Lower leg skin (tissue), 4 donors: ENCODE measurements at regions not wholly inside any gene's neighbourhood (a gene's known extent, or its start where the extent isn't known, plus 50 kb on each side); places are given as distances from the start of the nearest gene placed in this dataset.

Experiments
- DNase-seq, 2 donors: peaks; one replicate each; pipeline ENCODE4 v3.0.0-alpha.2; 2019; ENCODE audit warnings: low spot score in 2 of 2
- H3K4me3 ChIP-seq: fragments of 200-600 bp; sonication (generic); 2 replicates; pipeline ENCODE4 v1.5.1; 2017; ENCODE audit warnings: mild to moderate bottlenecking, low read depth; ENCODE audit not compliant: poor library complexity, severe bottlenecking
- CTCF ChIP-seq, 3 donors: fragments of 450-650 bp; IDR thresholded peaks; one replicate each; pipeline ENCODE4 v1.5.1; 2016; ENCODE audit warnings: antibody characterized with exemption in 3 of 3, mild to moderate bottlenecking in 3 of 3, moderate library complexity in 2 of 3
- POLR2A ChIP-seq, 2 donors: fragments of 450-650 bp; IDR thresholded peaks; one replicate each; pipeline ENCODE4 v1.6.1; 2016 to 2017; ENCODE audit warnings: antibody characterized with exemption in 2 of 2, mild to moderate bottlenecking in 1 of 2, moderate library complexity in 1 of 2
- WGBS, 2 donors: methylation state at CpG; one replicate each; pipeline ENCODE4 v1.1.5; 2018; 5-methylcytosine and 5-hydroxymethylcytosine counted together
- intact Hi-C: fragments of 100-400 bp; cut with DNase I; formaldehyde crosslinking; loops from one replicate; pipeline ENCODE4 v1.15.0; 2023; ENCODE audit warnings: low total_unique reads

DNA sequence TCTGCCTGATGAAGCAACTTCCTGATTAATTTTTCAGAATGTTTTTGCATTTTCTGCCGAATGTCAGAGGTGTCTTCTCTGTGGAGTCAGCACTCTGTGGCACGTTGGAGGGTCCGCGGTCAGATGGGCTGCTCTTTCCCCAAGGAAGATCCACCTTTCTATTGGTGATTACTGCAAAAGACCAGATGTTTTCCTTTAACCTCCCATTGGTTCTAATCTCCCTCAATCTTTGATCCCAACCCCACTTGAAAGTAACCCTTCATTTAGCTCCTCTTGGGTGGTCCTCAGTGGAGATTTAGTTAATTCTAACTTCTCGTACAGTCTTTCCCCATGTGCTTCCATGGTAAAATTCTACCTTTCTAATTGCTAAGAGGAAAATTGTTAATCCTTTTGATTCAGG is 397.7 kb upstream of the DDHD1 start:
- H3K4me3 ChIP-seq, result no peak overlapping the region
- no peak for DNase-seq
- WGBS, 2 donors, result 82 to 87% methylated on average over 5 of the region's 5 CpGs
- TF ChIP-seq POLR2A (IDR thresholded peaks at IDR 0.05) (no peak), CTCF (IDR thresholded peaks at IDR 0.05) (no peak)
- intact Hi-C loops, result loop anchor here (10.0 kb wide), 1 partner anchor 784 kb away; no protein-coding TSS in a partner anchor

- TF ChIP-seq POLR2A (IDR thresholded peaks at IDR 0.05), result no peak
- no peak for TF ChIP-seq CTCF (IDR thresholded peaks at IDR 0.05)
- H3K4me3 ChIP-seq, result no peak overlapping the region
- intact Hi-C loops, result loop anchor here (5.0 to 10.0 kb wide), 2 partner anchors 622 to 785 kb away; no protein-coding TSS in a partner anchor
- 63 to 67% methylated on average over 8 of the region's 8 CpGs for WGBS, 2 donors
- no peak for DNase-seq
Measured at GRCh38 chr14:53549956-53550355, 396.8 kb upstream of the DDHD1 start.

DNA sequence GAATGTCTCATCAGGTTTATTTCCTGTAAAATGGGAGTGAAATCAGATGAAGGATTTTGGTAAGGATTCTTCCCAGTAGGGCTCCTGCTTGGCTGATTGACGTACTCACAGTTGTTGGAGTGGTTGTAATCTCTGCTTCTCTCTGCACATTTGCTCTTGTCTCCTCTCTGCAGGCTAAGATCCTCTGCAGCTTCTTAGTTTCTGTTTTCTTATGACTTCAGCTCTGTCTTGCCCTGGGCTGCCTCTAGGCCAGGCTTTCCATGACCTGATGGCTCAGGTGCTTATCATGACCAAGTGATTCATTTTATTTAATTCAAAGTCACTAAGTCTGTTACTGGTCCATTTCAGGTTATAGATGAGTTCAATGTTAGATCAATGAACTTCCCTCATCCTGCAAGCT is 394.5 kb upstream of the DDHD1 start:
- no peak for DNase-seq
- WGBS, 2 donors, result 95 to 100% methylated on average over 1 of the region's 1 CpG
- intact Hi-C loops, result loop anchor here (5.0 kb wide), 1 partner anchor 625 kb away; no protein-coding TSS in a partner anchor
- TF ChIP-seq POLR2A (IDR thresholded peaks at IDR 0.05) (no peak), CTCF (IDR thresholded peaks at IDR 0.05) (no peak)
- H3K4me3 ChIP-seq, result no peak overlapping the region

DNA sequence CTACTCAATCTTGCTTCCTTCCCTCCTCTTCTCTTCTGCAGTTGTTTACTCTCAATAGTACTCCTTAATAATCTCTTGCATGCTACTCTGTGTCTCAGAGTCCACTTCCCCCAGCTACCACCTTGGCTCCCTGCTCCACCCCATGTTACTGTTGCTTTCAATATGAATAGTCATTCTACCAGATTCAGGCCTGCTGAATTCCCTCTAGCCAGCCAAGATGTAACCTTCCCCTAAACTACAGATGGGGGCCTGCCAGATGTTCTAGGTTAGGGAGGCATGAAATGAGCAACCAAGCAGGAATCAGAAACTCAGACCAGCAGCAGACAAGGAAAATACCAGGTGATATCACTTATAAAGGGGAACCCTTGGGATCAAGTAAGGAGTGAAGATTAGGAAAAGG is 392.1 kb upstream of the DDHD1 start:
- no peak overlapping the region for H3K4me3 ChIP-seq
- DNase-seq, result no peak
- no peak for TF ChIP-seq POLR2A (IDR thresholded peaks at IDR 0.05)
- no peak for TF ChIP-seq CTCF (IDR thresholded peaks at IDR 0.05)
- intact Hi-C loops, result loop anchor here (5.0 kb wide), 1 partner anchor 627 kb away; no protein-coding TSS in a partner anchor

- TF ChIP-seq CTCF (IDR thresholded peaks at IDR 0.05), result no peak
- no peak for TF ChIP-seq POLR2A (IDR thresholded peaks at IDR 0.05)
- intact Hi-C loops, result no loop called here
- DNase-seq, result no peak
- WGBS, 2 donors, result 47 to 51% methylated on average over 3 of the region's 3 CpGs
- no peak overlapping the region for H3K4me3 ChIP-seq
Measured at GRCh38 chr14:53542732-53543131, 389.6 kb upstream of the DDHD1 start.

DNA sequence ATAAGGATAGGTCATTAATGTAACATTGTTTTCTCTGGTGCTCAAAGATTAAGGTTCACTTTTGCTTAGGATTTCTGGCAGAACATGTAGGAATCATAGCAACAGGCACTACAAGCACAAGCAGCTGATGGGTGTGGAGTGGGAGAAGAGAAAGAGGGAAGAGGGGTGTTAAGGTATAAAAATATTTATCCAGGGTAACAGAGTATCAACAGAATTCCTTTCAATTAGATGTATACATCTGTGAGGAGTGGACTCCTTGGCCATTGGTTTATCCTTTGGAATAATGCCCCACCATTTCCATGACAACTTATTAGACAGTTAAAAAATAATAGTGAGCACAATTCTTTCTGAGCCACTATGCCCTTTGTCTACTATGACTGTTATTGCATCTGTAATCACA is 388.3 kb upstream of the DDHD1 start:
- no peak overlapping the region for H3K4me3 ChIP-seq
- no peak for TF ChIP-seq CTCF (IDR thresholded peaks at IDR 0.05)
- TF ChIP-seq POLR2A (IDR thresholded peaks at IDR 0.05), result no peak
- intact Hi-C loops, result no loop called here
- no peak for DNase-seq
